ENCODE measurements at regions not wholly inside any gene's neighbourhood (a gene's known extent, or its start where the extent isn't known, plus 50 kb on each side); places are given as distances from the start of the nearest gene placed in this dataset.

- TF ChIP-seq, protein P1, sequence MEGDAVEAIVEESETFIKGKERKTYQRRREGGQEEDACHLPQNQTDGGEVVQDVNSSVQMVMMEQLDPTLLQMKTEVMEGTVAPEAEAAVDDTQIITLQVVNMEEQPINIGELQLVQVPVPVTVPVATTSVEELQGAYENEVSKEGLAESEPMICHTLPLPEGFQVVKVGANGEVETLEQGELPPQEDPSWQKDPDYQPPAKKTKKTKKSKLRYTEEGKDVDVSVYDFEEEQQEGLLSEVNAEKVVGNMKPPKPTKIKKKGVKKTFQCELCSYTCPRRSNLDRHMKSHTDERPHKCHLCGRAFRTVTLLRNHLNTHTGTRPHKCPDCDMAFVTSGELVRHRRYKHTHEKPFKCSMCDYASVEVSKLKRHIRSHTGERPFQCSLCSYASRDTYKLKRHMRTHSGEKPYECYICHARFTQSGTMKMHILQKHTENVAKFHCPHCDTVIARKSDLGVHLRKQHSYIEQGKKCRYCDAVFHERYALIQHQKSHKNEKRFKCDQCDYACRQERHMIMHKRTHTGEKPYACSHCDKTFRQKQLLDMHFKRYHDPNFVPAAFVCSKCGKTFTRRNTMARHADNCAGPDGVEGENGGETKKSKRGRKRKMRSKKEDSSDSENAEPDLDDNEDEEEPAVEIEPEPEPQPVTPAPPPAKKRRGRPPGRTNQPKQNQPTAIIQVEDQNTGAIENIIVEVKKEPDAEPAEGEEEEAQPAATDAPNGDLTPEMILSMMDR (IDR thresholded peaks at IDR 0.05): no peak
- no peak for TF ChIP-seq POLR2A (IDR thresholded peaks at IDR 0.05)
Measured at GRCh38 chr5:74064911-74065310, 438.9 kb downstream of the ARHGEF28 start.
